ENCODE measurements at regions not wholly inside any gene's neighbourhood (a gene's known extent, or its start where the extent isn't known, plus 50 kb on each side); places are given as distances from the start of the nearest gene placed in this dataset.

- no peak for TF ChIP-seq SUZ12 (IDR thresholded peaks at IDR 0.05; ENCODE audit: extremely low read depth, insufficient read depth, insufficient read length)
- TF ChIP-seq ZNF274 (IDR thresholded peaks at IDR 0.05; ENCODE audit: low read depth, low read length): no peak
These were observed 424.5 kb upstream of the ANO5 start for GRCh38 chr11:21768388-21768787.
